ENCODE measurements at regions not wholly inside any gene's neighbourhood (a gene's known extent, or its start where the extent isn't known, plus 50 kb on each side); places are given as distances from the start of the nearest gene placed in this dataset.
A peak's percentile ranks its signal among the peaks of the same experiment; 100 is the strongest.

- TF ChIP-seq ZNF532 (CRISPR knock-in tag; IDR thresholded peaks at IDR 0.05; ENCODE audit: borderline replicate concordance) (no peak), TEAD1 (CRISPR knock-in tag; IDR thresholded peaks at IDR 0.05) (no peak), SP1 (CRISPR knock-in tag; conservative IDR thresholded peaks at IDR 0.05) (no peak), FOXP1 (CRISPR knock-in tag; IDR thresholded peaks at IDR 0.05; ENCODE audit: borderline replicate concordance) (no peak)
Observed at GRCh38 chr5:174844971-174845370, 120.6 kb downstream of the MSX2 start (continued).

DNA sequence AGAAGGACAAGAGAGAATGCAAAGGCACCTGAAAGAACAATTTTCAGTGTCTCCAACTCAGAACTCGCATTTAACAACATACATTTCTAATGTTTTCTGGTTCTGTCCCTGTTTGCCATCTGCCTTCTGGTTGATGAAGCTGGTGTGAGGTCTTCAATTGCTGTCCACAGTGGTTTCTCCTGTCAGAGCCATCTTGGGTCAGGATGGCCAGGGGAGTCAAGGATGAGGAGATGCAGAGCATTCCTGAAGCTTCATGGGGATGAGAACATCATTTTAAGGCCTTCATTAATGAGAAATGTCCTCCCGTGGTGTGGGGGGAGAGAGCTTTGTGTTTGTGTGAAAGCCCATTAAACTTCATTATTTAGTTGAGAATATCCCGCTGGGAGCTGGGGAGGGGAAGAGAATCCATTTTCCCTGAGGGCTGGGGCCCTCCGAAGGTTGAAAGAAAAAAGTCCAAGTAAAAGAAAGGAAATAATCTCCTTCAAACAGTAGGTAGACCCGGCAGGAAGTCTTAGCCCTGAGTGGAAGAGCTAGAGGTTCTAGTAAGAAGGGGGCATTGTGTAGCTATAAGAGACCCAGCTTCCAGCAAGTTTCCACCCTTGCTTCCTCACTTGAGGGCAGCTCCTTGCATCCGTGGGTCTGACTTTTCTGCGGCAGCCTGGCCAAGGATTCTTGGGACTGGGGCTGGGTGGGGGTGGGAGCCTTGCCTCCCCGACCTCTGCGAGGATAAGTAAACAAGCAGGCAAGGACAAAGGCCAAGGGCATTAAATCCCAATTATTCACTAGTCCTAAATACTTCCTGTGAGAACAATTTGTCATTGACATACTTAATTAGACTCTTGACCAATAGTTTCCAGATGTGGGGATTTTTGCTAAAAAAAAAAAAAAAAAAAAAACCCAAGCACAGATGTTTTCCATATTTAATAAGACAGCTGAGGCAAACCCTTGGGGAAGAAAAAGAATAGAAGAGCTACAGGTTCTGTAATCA, 119.2 kb downstream of the MSX2 start:
- no peak overlapping the region for H3K4me3 Mint-ChIP-seq
- DNase-seq (ENCODE audit: low spot score) (no peak), ATAC-seq (peak; percentile 78)
- TF ChIP-seq, protein P1, sequence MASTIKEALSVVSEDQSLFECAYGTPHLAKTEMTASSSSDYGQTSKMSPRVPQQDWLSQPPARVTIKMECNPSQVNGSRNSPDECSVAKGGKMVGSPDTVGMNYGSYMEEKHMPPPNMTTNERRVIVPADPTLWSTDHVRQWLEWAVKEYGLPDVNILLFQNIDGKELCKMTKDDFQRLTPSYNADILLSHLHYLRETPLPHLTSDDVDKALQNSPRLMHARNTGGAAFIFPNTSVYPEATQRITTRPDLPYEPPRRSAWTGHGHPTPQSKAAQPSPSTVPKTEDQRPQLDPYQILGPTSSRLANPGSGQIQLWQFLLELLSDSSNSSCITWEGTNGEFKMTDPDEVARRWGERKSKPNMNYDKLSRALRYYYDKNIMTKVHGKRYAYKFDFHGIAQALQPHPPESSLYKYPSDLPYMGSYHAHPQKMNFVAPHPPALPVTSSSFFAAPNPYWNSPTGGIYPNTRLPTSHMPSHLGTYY (CRISPR knock-in tag; IDR thresholded peaks at IDR 0.05): no peak
- TF ChIP-seq ZNF512 (CRISPR knock-in tag; IDR thresholded peaks at IDR 0.05; ENCODE audit: borderline replicate concordance) (no peak), JUN (CRISPR knock-in tag; IDR thresholded peaks at IDR 0.05) (no peak), ELF4 (CRISPR knock-in tag; IDR thresholded peaks at IDR 0.05; ENCODE audit: low read depth) (no peak), FOXP4 (CRISPR knock-in tag; IDR thresholded peaks at IDR 0.05) (no peak), MAX (CRISPR knock-in tag; IDR thresholded peaks at IDR 0.05) (no peak), TP53 (CRISPR knock-in tag; IDR thresholded peaks at IDR 0.05) (no peak), FOXP1 (CRISPR knock-in tag; IDR thresholded peaks at IDR 0.05; ENCODE audit: borderline replicate concordance) (no peak), CREB1 (CRISPR knock-in tag; IDR thresholded peaks at IDR 0.05) (no peak), RORB (CRISPR knock-in tag; IDR thresholded peaks at IDR 0.05) (no peak), PRRX2 (CRISPR knock-in tag; IDR thresholded peaks at IDR 0.05) (no peak), CBFB (CRISPR knock-in tag; IDR thresholded peaks at IDR 0.05; ENCODE audit: low read depth) (no peak), ETV6 (CRISPR knock-in tag; IDR thresholded peaks at IDR 0.05) (no peak)
- TF ChIP-seq, protein P2, sequence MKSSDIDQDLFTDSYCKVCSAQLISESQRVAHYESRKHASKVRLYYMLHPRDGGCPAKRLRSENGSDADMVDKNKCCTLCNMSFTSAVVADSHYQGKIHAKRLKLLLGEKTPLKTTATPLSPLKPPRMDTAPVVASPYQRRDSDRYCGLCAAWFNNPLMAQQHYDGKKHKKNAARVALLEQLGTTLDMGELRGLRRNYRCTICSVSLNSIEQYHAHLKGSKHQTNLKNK (CRISPR knock-in tag; IDR thresholded peaks at IDR 0.05): no peak
- TF ChIP-seq, protein P3, sequence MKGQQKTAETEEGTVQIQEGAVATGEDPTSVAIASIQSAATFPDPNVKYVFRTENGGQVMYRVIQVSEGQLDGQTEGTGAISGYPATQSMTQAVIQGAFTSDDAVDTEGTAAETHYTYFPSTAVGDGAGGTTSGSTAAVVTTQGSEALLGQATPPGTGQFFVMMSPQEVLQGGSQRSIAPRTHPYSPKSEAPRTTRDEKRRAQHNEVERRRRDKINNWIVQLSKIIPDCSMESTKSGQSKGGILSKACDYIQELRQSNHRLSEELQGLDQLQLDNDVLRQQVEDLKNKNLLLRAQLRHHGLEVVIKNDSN (CRISPR knock-in tag; IDR thresholded peaks at IDR 0.05): no peak
- TF ChIP-seq, protein P4, sequence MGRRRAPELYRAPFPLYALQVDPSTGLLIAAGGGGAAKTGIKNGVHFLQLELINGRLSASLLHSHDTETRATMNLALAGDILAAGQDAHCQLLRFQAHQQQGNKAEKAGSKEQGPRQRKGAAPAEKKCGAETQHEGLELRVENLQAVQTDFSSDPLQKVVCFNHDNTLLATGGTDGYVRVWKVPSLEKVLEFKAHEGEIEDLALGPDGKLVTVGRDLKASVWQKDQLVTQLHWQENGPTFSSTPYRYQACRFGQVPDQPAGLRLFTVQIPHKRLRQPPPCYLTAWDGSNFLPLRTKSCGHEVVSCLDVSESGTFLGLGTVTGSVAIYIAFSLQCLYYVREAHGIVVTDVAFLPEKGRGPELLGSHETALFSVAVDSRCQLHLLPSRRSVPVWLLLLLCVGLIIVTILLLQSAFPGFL (CRISPR knock-in tag; IDR thresholded peaks at IDR 0.05; ENCODE audit: borderline replicate concordance): no peak
- peaks cover 14% of the 10 kb centered on the region for H3K9me3 Mint-ChIP-seq
- POLR2A ChIA-PET: no interaction called here
- CTCF ChIA-PET: interaction anchor here (0.6 to 0.9 kb wide), 2 partner anchors 50 to 424 kb away, joined by 3 to 4 read pairs; no protein-coding TSS in a partner anchor
- no peak overlapping the region; the same call in 1 of the 2 replicates for H3K27ac Mint-ChIP-seq
- H3K4me1 Mint-ChIP-seq: peaks cover 14% of the 10 kb centered on the region
- no peaks in the 10 kb centered on the region for H3K36me3 Mint-ChIP-seq
- peaks cover 10% of the 10 kb centered on the region for H3K27me3 Mint-ChIP-seq (ENCODE audit: low read depth)

All from WTC11 (cell line).